Dedifferentiated amniotic fluid mesenchymal stem cell (primary cell): ENCODE measurements at regions not wholly inside any gene's neighbourhood (a gene's known extent, or its start where the extent isn't known, plus 50 kb on each side); places are given as distances from the start of the nearest gene placed in this dataset.
A peak's percentile ranks its signal among the peaks of the same experiment; 100 is the strongest.

ENCODE experiments used
- DNase-seq: peaks from one replicate; pipeline ENCODE4 v3.0.0-alpha.2; 2016; ENCODE audit errors: extremely low spot score

GRCh38 chr2:217691516-217691915, 311.3 kb downstream of the TNS1 start:
- no peak for DNase-seq

GRCh38 chr2:217689053-217689452, 313.7 kb downstream of the TNS1 start:
- no peak for DNase-seq

GRCh38 chr2:217688494-217688893, 314.3 kb downstream of the TNS1 start:
- no peak for DNase-seq

GRCh38 chr2:217687771-217688170, 315.0 kb downstream of the TNS1 start:
- no peak for DNase-seq

- DNase-seq, result peak; percentile 98
These were observed 317.6 kb downstream of the TNS1 start for GRCh38 chr2:217685255-217685605.

GRCh38 chr2:217684431-217685254, 318.2 kb downstream of the TNS1 start:
- no peak for DNase-seq

- no peak for DNase-seq
These were observed 319.5 kb downstream of the TNS1 start for GRCh38 chr2:217683106-217683870.

- no peak for DNase-seq
These were observed 321.0 kb downstream of the TNS1 start for GRCh38 chr2:217681791-217682190.

- DNase-seq, result no peak
These were observed 322.4 kb downstream of the TNS1 start for GRCh38 chr2:217680381-217680780.

GRCh38 chr2:217673627-217674026, 329.2 kb downstream of the TNS1 start:
- no peak for DNase-seq

GRCh38 chr2:217672472-217672871, 330.3 kb downstream of the TNS1 start:
- no peak for DNase-seq

GRCh38 chr2:217671871-217672270, 330.9 kb downstream of the TNS1 start:
- no peak for DNase-seq

- no peak for DNase-seq
These were observed 331.7 kb downstream of the TNS1 start for GRCh38 chr2:217671075-217671474.

- no peak for DNase-seq
These were observed 333.0 kb downstream of the TNS1 start for GRCh38 chr2:217669831-217670230.

GRCh38 chr2:217667512-217667911, 335.3 kb downstream of the TNS1 start:
- DNase-seq, result peak; percentile 90

- DNase-seq, result no peak
These were observed 335.8 kb downstream of the TNS1 start for GRCh38 chr2:217667035-217667434.

- DNase-seq, result peak; percentile 58
These were observed 336.5 kb downstream of the TNS1 start for GRCh38 chr2:217666338-217666737.

GRCh38 chr2:217664761-217665160, 338.0 kb downstream of the TNS1 start:
- no peak for DNase-seq

- no peak for DNase-seq
These were observed 339.7 kb downstream of the TNS1 start for GRCh38 chr2:217662984-217663602.

GRCh38 chr2:217661378-217661777, 341.4 kb downstream of the TNS1 start:
- DNase-seq, result no peak

GRCh38 chr2:217660423-217660822, 342.4 kb downstream of the TNS1 start:
- DNase-seq, result no peak

GRCh38 chr2:217658806-217659205, 344.0 kb downstream of the TNS1 start:
- DNase-seq, result no peak

GRCh38 chr2:217657252-217657651, 345.5 kb downstream of the TNS1 start:
- no peak for DNase-seq
